ENCODE measurements at regions not wholly inside any gene's neighbourhood (a gene's known extent, or its start where the extent isn't known, plus 50 kb on each side); places are given as distances from the start of the nearest gene placed in this dataset.

GRCh38 chr4:38202242-38202641 is 242.0 kb downstream of the PTTG2 start:
- TF ChIP-seq CTCF (IDR thresholded peaks at IDR 0.05) (no peak), POLR2AphosphoS5 (IDR thresholded peaks at IDR 0.05) (no peak), POLR2A (IDR thresholded peaks at IDR 0.05) (no peak)

Data from breast epithelium (tissue), 3 donors.